ENCODE measurements at regions not wholly inside any gene's neighbourhood (a gene's known extent, or its start where the extent isn't known, plus 50 kb on each side); places are given as distances from the start of the nearest gene placed in this dataset.

DNA sequence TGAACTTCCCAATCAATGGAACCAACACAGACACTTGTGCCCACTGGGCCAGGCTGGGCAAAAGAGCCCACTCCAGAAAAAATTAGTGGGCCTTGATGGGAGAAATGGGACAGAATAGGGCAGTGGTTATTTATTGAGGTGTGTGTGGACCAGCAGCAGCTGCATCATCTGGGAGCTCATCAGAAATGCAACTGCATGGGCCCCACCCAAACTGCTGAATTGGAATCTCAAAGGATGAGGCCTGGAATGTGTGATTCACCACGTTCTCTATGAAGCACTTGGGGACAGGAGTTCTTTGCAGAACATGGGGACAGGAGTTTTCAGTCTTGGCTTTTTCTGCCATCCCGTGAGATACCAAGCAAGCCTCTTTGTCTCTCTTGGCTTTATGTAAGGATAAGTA is 255.6 kb upstream of the PLET1 start:
- no peaks in the 10 kb centered on the region for H3K27me3 ChIP-seq (replicated peaks in 1 of 4; ENCODE audit: control insufficient read depth in 3 of 4, extremely low read depth in 1 of 4, insufficient read depth in 3 of 4, low read length in 3 of 4)
- H4K20me1 ChIP-seq (replicated peaks in 1 of 2; ENCODE audit: control insufficient read depth in 1 of 2, insufficient read depth in 2 of 2, low read length in 2 of 2), result no peaks in the 10 kb centered on the region
- no peak overlapping the region; the same call in 1 of the 2 replicates for H3K27ac ChIP-seq (ENCODE audit: low read depth, low read length)
- H3K79me2 ChIP-seq (ENCODE audit: control insufficient read depth in 1 of 2, insufficient read depth in 2 of 2, low read length in 2 of 2), result no peaks in the 10 kb centered on the region; a peak in 1 of 4 replicates
- H3K9ac ChIP-seq (replicated peaks in 1 of 4; ENCODE audit: extremely low read depth in 1 of 4, low read depth in 3 of 4, low read length in 3 of 4), result no peak overlapping the region
- H3K36me3 ChIP-seq (ENCODE audit: control insufficient read depth in 2 of 4, insufficient read depth in 4 of 4, low read length in 3 of 4), result no peaks in the 10 kb centered on the region
- no peak overlapping the region for H3K56ac ChIP-seq (replicated peaks; ENCODE audit: insufficient read length, low read depth, low read length)
- CTCF ChIA-PET (ENCODE audit: partially characterized antibody), result interaction anchor here (1.0 to 1.3 kb wide), 2 partner anchors 68 to 150 kb away, joined by 3 read pairs; no protein-coding TSS in a partner anchor
- H3K4me2 ChIP-seq (ENCODE audit: insufficient read depth in 1 of 2, low read depth in 2 of 2, low read length in 2 of 2), result no peak overlapping the region
- no peak for DNase-seq (ENCODE audit: low read depth in 1 of 2, low spot score in 2 of 2)
- WGBS, 2 experiments (ENCODE audit: extremely low coverage in 1 of 2, insufficient coverage in 1 of 2, insufficient read length in 1 of 2, insufficient replicate concordance in 2 of 2, low coverage in 1 of 2, low lambda C conversion rate in 2 of 2, missing lambda C conversion rate in 1 of 2), result 54% methylated on average over 2 of the region's 2 CpGs; no CpG with 5 or more reads in 1 of the 2 experiments
- no peak overlapping the region for H3K23ac ChIP-seq (ENCODE audit: insufficient read length)
- no peak overlapping the region for H4K8ac ChIP-seq (ENCODE audit: extremely low read depth, insufficient read depth, low read length)
- H3K4ac ChIP-seq (replicated peaks; ENCODE audit: insufficient read length, low read depth, low read length), result no peak overlapping the region
- no peaks in the 10 kb centered on the region for H3K79me1 ChIP-seq (ENCODE audit: low read depth, low read length)
- H2BK12ac ChIP-seq (ENCODE audit: low read depth, low read length), result no peak overlapping the region
- H3K4me1 ChIP-seq (replicated peaks in 1 of 4; ENCODE audit: control insufficient read depth in 3 of 4, insufficient read depth in 4 of 4, low read length in 3 of 4), result peaks cover 0 to 2% (median 0%) of the 10 kb centered on the region in 4 experiments; a peak in 2 of 7 replicates
- no peak overlapping the region for H3K4me3 ChIP-seq (ENCODE audit: extremely low read depth in 1 of 4, insufficient read depth in 2 of 4, low read depth in 3 of 4, low read length in 4 of 4)
- H2BK20ac ChIP-seq (ENCODE audit: low read length), result no peak overlapping the region
- no peak overlapping the region for H4K91ac ChIP-seq (replicated peaks; ENCODE audit: insufficient read length, low read length)
- POLR2A ChIA-PET (ENCODE audit: partially characterized antibody), result interaction anchor here (1.0 kb wide), 1 partner anchor 21 kb away, joined by 3 read pairs; no protein-coding TSS in a partner anchor
- H2AK5ac ChIP-seq (ENCODE audit: low read depth, low read length), result no peak overlapping the region
- H3K14ac ChIP-seq (ENCODE audit: insufficient read length), result no peak overlapping the region
- H3K18ac ChIP-seq (ENCODE audit: extremely low read depth, low read length), result no peak overlapping the region
- H2BK5ac ChIP-seq (ENCODE audit: low read depth, low read length), result no peak overlapping the region
- H2AFZ ChIP-seq (ENCODE audit: low read length), result no peak overlapping the region
- H3K23me2 ChIP-seq (ENCODE audit: low read depth, low read length), result no peaks in the 10 kb centered on the region; the same call in 1 of the 2 replicates
- H3K9me3 ChIP-seq (ENCODE audit: insufficient read depth in 2 of 2, low read depth in 1 of 2, low read length in 1 of 2), result no peaks in the 10 kb centered on the region
- H2BK15ac ChIP-seq (ENCODE audit: low read length), result no peak overlapping the region
- TF ChIP-seq TAF7 (optimal IDR thresholded peaks at IDR 0.05; ENCODE audit: borderline replicate concordance, low read depth, low read length) (no peak), SIN3A (conservative IDR thresholded peaks at IDR 0.05 in 1 of 2, IDR thresholded peaks at IDR 0.05 in 1 of 2; ENCODE audit: low read depth in 1 of 2, low read length in 2 of 2) (no peak), TAF1 (IDR thresholded peaks at IDR 0.05; ENCODE audit: low read depth, low read length) (no peak), POLR2AphosphoS5 (IDR thresholded peaks at IDR 0.05; ENCODE audit: low read depth, low read length) (no peak), CREB1 (IDR thresholded peaks at IDR 0.05) (no peak), SP4 (IDR thresholded peaks at IDR 0.05; ENCODE audit: low read length) (no peak), FOSL1 (IDR thresholded peaks at IDR 0.05; ENCODE audit: insufficient read depth, low read depth, low read length) (no peak), SUZ12 (IDR thresholded peaks at IDR 0.05; ENCODE audit: low read length) (no peak), GTF2F1 (IDR thresholded peaks at IDR 0.05; ENCODE audit: borderline replicate concordance, low read depth, low read length) (no peak)
- no peak for FAIRE-seq
- H2BK120ac ChIP-seq (replicated peaks; ENCODE audit: low read depth, low read length), result no peak overlapping the region
- H4K5ac ChIP-seq (ENCODE audit: insufficient read length, low read depth, low read length), result no peak overlapping the region

Data from H1 (cell line).